ENCODE measurements at regions not wholly inside any gene's neighbourhood (a gene's known extent, or its start where the extent isn't known, plus 50 kb on each side); places are given as distances from the start of the nearest gene placed in this dataset.

DNA sequence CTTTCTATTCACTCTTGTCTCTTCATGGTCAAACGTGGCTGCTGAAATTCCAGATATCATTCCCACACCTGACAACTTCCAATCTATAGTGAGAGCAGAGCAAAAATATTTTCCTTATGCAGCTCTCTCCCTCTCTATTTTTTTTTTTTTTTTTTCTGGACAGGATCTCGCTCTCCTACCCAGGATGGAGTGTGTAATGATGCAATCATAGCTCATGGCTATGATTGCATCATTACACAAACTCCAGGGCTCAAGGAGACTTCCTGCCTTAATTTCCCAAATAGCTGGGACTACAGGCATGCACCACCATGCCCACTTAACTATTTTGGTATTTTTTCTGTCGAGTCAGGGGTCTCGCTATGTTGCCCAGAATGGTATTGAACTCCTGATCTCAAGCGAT lies 1398.9 kb downstream of the AACS start:
- TF ChIP-seq CTCF (IDR thresholded peaks at IDR 0.05; ENCODE audit: poor library complexity, severe bottlenecking) (no peak), REST (IDR thresholded peaks at IDR 0.05; ENCODE audit: borderline replicate concordance) (no peak), TAF1 (IDR thresholded peaks at IDR 0.05; ENCODE audit: low read depth) (no peak), POLR2AphosphoS5 (IDR thresholded peaks at IDR 0.05) (no peak)
